ENCODE measurements at regions not wholly inside any gene's neighbourhood (a gene's known extent, or its start where the extent isn't known, plus 50 kb on each side); places are given as distances from the start of the nearest gene placed in this dataset.
A peak's percentile ranks its signal among the peaks of the same experiment; 100 is the strongest.

GRCh38 chr7:12485845-12486244, 82.2 kb upstream of the VWDE start:
- TF ChIP-seq CTCF (conservative IDR thresholded peaks at IDR 0.05 in 1 of 2, IDR thresholded peaks at IDR 0.05 in 1 of 2; ENCODE audit: low read depth in 1 of 2, low read length in 2 of 2) (no peak), EZH2 (IDR thresholded peaks at IDR 0.05; ENCODE audit: low read length, missing control alignments) (no peak)
- no peaks in the 10 kb centered on the region for H3K9me3 ChIP-seq (ENCODE audit: control insufficient read depth, insufficient read depth, low read depth, low read length)
- no peaks in the 10 kb centered on the region for H3K4me1 ChIP-seq (ENCODE audit: control insufficient read depth, extremely low read depth, insufficient read depth, low read length)
- no peak overlapping the region for H3K4me2 ChIP-seq (ENCODE audit: extremely low read depth, insufficient read depth, low read length)
- DNase-seq (ENCODE audit: low read depth in 2 of 2), result no peak
- H3K79me2 ChIP-seq (ENCODE audit: control insufficient read depth, insufficient read depth, low read length), result no peaks in the 10 kb centered on the region
- no peaks in the 10 kb centered on the region for H4K20me1 ChIP-seq (ENCODE audit: control insufficient read depth, extremely low read depth, insufficient read depth, low read length)
- H3K4me3 ChIP-seq (replicated peaks in 1 of 4; ENCODE audit: control extremely low read depth in 1 of 4, insufficient read depth in 1 of 4, low read depth in 3 of 4, low read length in 4 of 4), result no peak overlapping the region
- H3K27me3 ChIP-seq (ENCODE audit: control insufficient read depth, insufficient read depth, low read length), result no peaks in the 10 kb centered on the region
- no peak overlapping the region for H3K27ac ChIP-seq (ENCODE audit: insufficient read depth, low read length)
- H3K36me3 ChIP-seq (ENCODE audit: control insufficient read depth, insufficient read depth, low read length), result no peaks in the 10 kb centered on the region
- H2AFZ ChIP-seq (ENCODE audit: low read length), result no peak overlapping the region
- no peak overlapping the region for H3K9ac ChIP-seq (ENCODE audit: insufficient read depth, low read length)

DNA sequence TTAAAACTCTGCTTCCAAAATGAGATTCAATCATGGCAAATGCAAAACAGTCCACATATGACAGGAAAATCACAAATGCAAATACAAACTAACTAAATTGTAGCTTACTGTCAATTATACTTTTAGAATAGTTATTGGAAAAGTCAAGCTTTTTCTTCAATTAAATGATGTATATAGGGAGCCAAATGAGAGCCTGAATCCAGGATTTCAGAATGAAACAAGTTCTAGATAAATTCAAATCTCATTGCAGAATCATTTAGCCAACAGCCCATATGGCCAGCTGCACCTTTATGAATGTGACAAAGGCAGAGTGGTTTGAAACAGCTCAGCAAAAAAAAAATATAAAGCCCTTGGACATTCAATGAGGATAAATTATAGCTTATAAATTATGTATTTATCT, 82.2 kb upstream of the SCIN start:
- no peaks in the 10 kb centered on the region for H4K20me1 ChIP-seq (ENCODE audit: control insufficient read depth, extremely low read depth, insufficient read depth, low read length)
- TF ChIP-seq EZH2 (IDR thresholded peaks at IDR 0.05; ENCODE audit: low read length, missing control alignments) (no peak), CTCF (conservative IDR thresholded peaks at IDR 0.05 in 1 of 2, IDR thresholded peaks at IDR 0.05 in 1 of 2; ENCODE audit: low read depth in 1 of 2, low read length in 2 of 2) (no peak)

DNA sequence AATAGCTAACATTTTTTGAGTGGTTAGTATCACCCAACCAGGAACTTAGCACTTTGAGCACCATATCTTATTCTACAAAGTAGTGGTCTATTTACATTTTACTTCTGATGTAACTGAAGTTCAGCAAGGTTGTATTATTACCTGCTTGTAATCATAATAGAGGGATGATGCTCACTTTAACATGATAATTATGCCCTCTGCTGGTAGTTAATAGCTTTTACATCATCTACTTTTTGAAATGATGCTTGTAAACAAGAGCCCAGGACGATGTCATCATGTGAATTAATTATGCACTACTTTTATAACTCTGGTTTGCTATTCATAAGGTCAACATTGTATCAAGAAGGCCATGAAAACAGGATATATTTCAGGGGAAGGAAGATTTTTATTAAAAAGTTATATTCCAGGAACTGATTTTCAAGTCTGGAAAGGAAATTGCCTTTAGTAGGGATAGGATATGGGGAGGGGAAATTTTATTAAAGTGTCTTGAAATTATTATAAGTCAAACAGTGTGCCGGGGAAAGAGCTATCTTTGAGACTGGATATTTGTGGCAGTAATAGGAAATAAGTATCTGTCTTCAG, 80.3 kb upstream of the SCIN start:
- no peaks in the 10 kb centered on the region for H3K79me2 ChIP-seq (ENCODE audit: control insufficient read depth, insufficient read depth, low read length)
- H3K27me3 ChIP-seq (ENCODE audit: control insufficient read depth, insufficient read depth, low read length), result no peaks in the 10 kb centered on the region
- H3K4me3 ChIP-seq (replicated peaks in 1 of 4; ENCODE audit: control extremely low read depth in 1 of 4, insufficient read depth in 1 of 4, low read depth in 3 of 4, low read length in 4 of 4), result no peak overlapping the region
- H3K27ac ChIP-seq (ENCODE audit: insufficient read depth, low read length), result no peak overlapping the region
- no peaks in the 10 kb centered on the region for H3K4me1 ChIP-seq (ENCODE audit: control insufficient read depth, extremely low read depth, insufficient read depth, low read length)
- no peak overlapping the region for H2AFZ ChIP-seq (ENCODE audit: low read length)
- H4K20me1 ChIP-seq (ENCODE audit: control insufficient read depth, extremely low read depth, insufficient read depth, low read length), result no peaks in the 10 kb centered on the region
- H3K9ac ChIP-seq (ENCODE audit: insufficient read depth, low read length), result no peak overlapping the region
- H3K4me2 ChIP-seq (ENCODE audit: extremely low read depth, insufficient read depth, low read length), result no peak overlapping the region
- DNase-seq (ENCODE audit: low read depth in 2 of 2), result peak; percentile 42 to 61
- TF ChIP-seq CTCF (conservative IDR thresholded peaks at IDR 0.05 in 1 of 2, IDR thresholded peaks at IDR 0.05 in 1 of 2; ENCODE audit: low read depth in 1 of 2, low read length in 2 of 2), result peak; percentile 21 to 56
- TF ChIP-seq EZH2 (IDR thresholded peaks at IDR 0.05; ENCODE audit: low read length, missing control alignments), result no peak
- H3K36me3 ChIP-seq (ENCODE audit: control insufficient read depth, insufficient read depth, low read length), result no peaks in the 10 kb centered on the region
- H3K9me3 ChIP-seq (ENCODE audit: control insufficient read depth, insufficient read depth, low read depth, low read length), result no peaks in the 10 kb centered on the region

More for the DNA sequence above, 82.2 kb upstream of the SCIN start:
- Histone ChIP-seq H3K36me3 (ENCODE audit: control insufficient read depth, insufficient read depth, low read length) (no peaks in the 10 kb centered on the region), H3K9me3 (ENCODE audit: control insufficient read depth, insufficient read depth, low read depth, low read length) (no peaks in the 10 kb centered on the region), H3K27ac (ENCODE audit: insufficient read depth, low read length) (no peak overlapping the region), H3K4me2 (ENCODE audit: extremely low read depth, insufficient read depth, low read length) (no peak overlapping the region), H3K79me2 (ENCODE audit: control insufficient read depth, insufficient read depth, low read length) (no peaks in the 10 kb centered on the region), H3K9ac (ENCODE audit: insufficient read depth, low read length) (no peak overlapping the region), H3K27me3 (ENCODE audit: control insufficient read depth, insufficient read depth, low read length) (no peaks in the 10 kb centered on the region), H2AFZ (ENCODE audit: low read length) (no peak overlapping the region), H3K4me1 (ENCODE audit: control insufficient read depth, extremely low read depth, insufficient read depth, low read length) (no peaks in the 10 kb centered on the region), H3K4me3 (replicated peaks in 1 of 4; ENCODE audit: control extremely low read depth in 1 of 4, insufficient read depth in 1 of 4, low read depth in 3 of 4, low read length in 4 of 4) (no peak overlapping the region)
- DNase-seq (ENCODE audit: low read depth in 2 of 2), result no peak

Measured in fibroblast of lung (primary cell).